ENCODE measurements at regions not wholly inside any gene's neighbourhood (a gene's known extent, or its start where the extent isn't known, plus 50 kb on each side); places are given as distances from the start of the nearest gene placed in this dataset.

GRCh38 chr14:98728024-98728423, 544.0 kb downstream of the BCL11B start:
- no peak for TF ChIP-seq POLR2AphosphoS5 (IDR thresholded peaks at IDR 0.05)
- TF ChIP-seq EP300 (conservative IDR thresholded peaks at IDR 0.05; ENCODE audit: poor library complexity, severe bottlenecking) = no peak
- no peak for TF ChIP-seq CTCF (IDR thresholded peaks at IDR 0.05; ENCODE audit: poor library complexity, severe bottlenecking)
- no peak for TF ChIP-seq RAD21 (conservative IDR thresholded peaks at IDR 0.05)
- no peak for TF ChIP-seq EZH2 (IDR thresholded peaks at IDR 0.05; ENCODE audit: borderline replicate concordance, insufficient read depth, low read length, poor library complexity, severe bottlenecking)
- no peak for TF ChIP-seq MXI1 (conservative IDR thresholded peaks at IDR 0.05; ENCODE audit: poor library complexity, severe bottlenecking)

All from neural cell (in vitro differentiated cells).